HG02870 (cell line): ENCODE measurements at regions not wholly inside any gene's neighbourhood (a gene's known extent, or its start where the extent isn't known, plus 50 kb on each side); places are given as distances from the start of the nearest gene placed in this dataset.
"Not testable (repeated sequence)": the region's sequence is repeated elsewhere in the genome, so short reads cannot be mapped to it uniquely, and the experiment has no call there.

Source experiments
- ATAC-seq: cut with Tn5 transposase; IDR thresholded peaks from one replicate; pipeline ENCODE4 v1.9.1; 2021; ENCODE audit warnings: mild to moderate bottlenecking, moderate library complexity; ENCODE audit not compliant: unreplicated experiment

- ATAC-seq: no peak
Observed at GRCh38 chr3:154684440-154684839, 254.4 kb upstream of the GPR149 start.

DNA sequence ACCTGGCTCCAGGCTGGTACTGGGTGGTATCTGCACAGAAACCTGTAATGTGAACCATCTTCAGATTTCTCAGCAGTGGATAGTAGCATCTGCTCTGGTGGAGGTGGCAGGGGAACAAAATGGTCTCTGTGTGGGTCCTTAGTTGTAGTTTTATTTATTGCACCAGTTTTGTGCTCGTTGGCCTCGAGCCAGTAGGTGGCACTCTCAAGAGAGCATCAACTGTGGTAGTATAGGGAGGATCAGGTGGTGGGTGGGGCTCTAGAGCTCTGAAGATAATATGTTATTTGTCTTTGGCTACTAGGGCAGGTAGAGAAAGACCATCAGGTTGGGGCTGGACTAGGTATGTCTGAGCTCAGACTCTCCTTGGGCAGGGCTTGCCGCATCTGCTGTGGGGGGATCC lies 254.0 kb upstream of the GPR149 start:
- ATAC-seq: no peak

DNA sequence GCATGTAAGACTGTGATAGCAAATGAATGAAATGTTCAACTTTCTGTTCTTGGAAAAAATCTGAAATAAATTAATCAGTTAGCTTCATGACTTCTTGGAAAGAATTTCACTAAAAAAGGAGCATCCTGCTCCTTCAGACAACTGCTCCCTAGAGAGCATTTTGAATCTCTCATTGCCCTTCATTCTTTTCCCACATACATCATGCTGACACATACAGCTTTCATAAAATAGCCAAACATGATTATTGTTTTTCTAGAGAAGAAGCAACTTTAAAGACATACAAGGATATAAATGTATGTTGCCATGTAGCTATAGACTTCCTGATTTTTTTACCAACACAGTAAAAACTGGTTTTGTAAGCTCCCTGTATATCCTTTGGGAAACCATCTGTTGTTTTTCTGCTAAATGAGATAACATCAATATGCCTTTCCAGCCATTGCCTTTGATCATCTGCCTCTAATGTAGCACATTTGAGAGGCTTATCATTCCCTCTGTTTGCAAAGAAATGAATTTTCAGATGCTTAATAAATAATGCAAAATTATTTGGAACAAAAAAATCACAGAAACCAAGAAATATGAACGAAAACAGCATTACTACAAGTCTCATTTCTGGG lies 248.2 kb upstream of the GPR149 start:
- no peak for ATAC-seq

DNA sequence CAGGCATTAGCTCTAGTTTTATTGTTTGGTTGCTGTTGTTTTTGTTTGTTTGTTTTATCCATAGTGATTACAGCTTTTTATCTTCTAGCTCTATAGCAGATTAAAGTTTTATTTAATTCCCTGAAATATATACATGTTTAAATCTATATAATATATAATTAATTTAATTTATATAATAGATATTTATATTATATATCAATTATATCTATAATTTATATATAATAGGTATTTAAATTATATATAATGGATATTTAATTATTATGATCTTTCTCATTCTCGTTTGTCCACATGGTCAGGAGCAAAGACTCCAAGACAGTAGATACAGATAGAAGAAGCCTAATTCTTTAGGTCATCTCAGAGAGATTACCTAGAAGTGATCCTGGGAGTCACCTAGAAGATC lies 238.8 kb upstream of the GPR149 start:
- ATAC-seq: no peak

DNA sequence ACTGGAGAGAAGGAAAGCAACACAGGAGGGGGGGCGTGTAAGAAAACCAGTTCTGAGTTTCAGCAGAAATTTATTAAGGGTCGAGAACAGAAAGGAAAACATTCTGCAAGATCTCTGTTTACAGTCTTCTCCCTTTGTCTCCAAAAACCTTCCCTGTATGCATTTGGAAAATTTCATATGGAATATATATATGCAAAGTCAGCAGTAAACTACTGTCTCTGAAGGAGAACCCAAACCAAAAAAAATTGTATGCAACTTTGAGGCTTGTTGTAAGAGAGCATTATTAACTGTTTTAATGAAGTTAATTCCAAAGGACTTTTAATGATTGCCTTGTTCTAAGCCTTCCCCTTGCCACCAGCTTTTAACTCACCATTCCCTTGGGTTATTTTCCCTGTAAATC lies 238.2 kb upstream of the GPR149 start:
- ATAC-seq: no peak

DNA sequence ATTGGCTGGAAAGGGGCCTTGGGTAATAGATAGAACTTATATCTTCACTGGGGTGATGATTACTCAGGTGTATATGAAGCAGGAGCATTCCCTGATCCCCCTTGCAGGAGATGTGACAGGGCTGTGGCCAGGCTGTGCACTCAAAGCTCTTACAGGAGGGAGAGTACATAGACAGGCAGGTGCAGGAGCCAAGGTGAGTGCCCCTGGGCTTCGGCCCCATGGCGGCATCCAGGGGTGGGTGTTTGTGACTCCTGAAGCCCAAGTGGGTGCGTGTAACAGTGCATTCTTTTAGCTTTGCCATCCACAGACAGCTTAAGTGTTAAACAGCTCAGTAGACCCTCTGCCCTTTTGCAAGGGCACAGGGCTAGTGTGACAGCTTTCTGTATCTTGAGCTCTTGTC lies 236.6 kb upstream of the GPR149 start:
- no peak for ATAC-seq

DNA sequence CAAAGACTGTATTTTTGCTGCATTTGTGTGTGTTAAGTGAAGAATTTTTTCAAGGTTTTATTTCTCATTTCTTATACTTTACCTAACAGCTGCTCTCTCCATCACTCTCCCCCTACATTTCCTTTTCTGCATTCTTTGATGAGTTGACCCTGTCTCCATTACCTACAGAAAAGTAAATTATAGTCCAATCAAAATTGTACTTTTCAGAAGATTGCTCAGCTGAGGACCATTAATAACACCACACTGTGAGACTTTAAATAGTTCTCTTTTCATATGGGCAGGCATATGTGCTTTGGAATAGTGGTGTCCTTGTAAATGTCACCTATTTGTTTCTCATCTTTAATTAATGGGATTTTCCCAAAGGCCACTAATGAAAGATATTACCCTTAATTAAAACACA lies 234.7 kb upstream of the GPR149 start:
- ATAC-seq: no peak

GRCh38 chr3:154662851-154663250 lies 232.9 kb upstream of the GPR149 start:
- ATAC-seq: no peak

DNA sequence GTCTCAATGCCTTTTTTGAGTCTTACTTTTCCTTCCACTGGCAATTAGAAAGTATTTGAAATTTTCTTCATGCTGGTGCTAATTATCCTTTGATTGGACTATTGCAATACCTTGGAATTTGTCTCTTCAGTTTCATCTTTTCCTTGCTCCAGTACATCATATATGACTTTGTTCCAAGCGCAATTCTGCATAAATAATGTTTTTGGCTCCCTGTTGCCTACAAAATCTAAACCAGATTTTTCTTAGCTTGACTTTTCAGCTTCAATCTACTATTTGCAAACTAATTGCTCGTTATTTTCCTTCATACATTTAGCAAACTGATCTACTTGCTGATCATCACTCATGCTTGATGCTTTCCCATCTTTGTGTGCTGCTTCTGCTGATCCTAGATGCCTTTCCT lies 230.8 kb upstream of the GPR149 start:
- no peak for ATAC-seq

DNA sequence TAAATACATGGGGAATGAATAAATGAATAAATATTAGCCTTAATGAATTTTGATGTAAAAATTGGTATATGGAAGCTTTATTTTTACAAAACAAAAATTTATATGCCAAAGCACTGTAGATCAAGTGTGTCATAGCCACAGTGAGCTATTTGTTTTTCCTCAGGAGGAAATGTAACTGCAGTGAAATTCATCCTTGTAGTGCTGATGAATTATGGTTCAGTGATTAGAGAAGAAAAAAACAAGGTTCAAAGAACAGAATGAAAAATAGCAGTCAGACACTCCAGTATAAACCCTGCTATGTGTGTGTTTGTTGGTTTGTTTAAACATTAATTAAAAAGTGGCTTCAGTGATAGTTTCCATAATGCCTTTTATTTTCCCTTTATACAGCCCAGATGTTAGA lies 228.0 kb upstream of the GPR149 start:
- ATAC-seq: no peak

GRCh38 chr3:154657218-154657617 lies 227.2 kb upstream of the GPR149 start:
- no peak for ATAC-seq

DNA sequence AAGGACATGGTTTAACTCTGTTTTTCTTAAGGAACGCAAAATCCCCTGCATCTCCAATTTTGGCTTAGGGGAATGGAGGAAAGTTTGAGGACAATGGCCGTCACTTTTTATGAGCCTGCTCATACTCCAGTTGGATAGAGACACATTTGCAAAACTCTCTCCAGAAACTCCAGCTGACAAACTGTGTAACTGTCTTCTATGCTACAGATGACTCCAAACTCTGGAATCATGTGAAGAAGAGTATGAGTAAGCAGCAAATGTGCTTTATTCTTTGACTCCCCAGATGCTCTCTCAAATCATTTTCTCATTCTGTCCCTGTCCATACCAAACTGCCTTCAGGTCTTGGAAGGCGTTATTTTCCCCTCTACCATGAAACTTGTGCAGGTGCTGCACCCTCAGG lies 226.5 kb upstream of the GPR149 start:
- no peak for ATAC-seq

- no peak for ATAC-seq
Observed at GRCh38 chr3:154642145-154642544, 212.2 kb upstream of the GPR149 start.

- ATAC-seq: no peak
Observed at GRCh38 chr3:154625756-154626155, 195.8 kb upstream of the GPR149 start.

DNA sequence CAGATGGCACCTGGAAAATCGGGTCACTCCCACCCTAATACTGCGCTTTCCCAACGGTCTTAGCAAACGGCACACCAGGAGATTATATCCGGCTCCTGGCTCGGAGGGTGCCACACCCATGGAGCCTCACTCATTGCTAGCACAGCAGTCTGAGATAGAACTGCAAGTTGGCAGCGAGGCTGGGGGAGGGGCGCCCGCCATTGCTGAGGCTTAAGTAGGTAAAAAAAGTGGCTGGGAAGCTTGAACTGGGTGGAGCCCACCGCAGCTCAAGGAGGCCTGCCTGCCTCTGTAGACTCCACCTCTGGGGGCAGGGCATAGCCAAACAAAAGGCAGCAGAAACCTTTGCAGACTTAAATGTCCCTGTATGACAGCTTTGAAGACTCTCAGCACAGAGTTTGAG lies 189.6 kb upstream of the GPR149 start:
- ATAC-seq: not testable (repeated sequence)

DNA sequence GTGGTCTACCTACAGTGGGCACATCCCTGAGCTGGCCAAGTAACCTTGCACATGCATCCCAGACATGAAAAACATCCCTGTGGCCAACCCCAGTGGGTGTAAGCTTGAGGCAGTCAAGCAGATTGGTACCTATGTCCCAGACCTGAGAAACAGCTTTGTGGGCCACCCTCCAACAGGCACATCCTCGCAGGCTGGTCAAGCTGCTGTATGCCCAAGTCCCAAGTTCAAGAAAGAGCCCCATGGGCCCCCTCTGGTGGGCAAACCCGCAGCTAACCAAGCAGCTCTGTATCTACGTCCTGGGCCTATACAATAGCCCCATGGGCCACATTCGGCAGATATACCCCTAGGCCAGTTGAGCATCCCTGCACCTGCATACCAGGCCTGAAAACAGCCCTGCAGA lies 186.3 kb upstream of the GPR149 start:
- ATAC-seq: no peak

- no peak for ATAC-seq
Observed at GRCh38 chr3:154615471-154615870, 185.5 kb upstream of the GPR149 start.

DNA sequence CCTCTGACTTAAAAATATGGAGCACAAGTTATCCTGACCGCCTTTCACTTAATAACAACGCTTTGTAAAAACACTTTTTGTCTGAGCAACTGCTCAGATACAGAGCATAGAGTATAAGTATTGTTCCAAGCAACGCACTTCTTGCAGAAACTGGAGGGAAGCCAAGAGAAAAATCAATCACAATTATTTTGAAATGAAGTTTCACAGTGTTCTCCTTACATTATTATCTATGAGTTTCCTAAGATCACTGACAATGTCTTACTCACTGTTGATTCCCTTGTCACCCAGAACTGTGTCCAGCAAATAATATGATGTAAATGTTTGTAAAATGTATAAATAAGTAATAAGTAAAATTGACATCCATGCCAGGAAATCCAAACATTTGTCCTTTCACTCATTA lies 184.6 kb upstream of the GPR149 start:
- ATAC-seq: no peak

DNA sequence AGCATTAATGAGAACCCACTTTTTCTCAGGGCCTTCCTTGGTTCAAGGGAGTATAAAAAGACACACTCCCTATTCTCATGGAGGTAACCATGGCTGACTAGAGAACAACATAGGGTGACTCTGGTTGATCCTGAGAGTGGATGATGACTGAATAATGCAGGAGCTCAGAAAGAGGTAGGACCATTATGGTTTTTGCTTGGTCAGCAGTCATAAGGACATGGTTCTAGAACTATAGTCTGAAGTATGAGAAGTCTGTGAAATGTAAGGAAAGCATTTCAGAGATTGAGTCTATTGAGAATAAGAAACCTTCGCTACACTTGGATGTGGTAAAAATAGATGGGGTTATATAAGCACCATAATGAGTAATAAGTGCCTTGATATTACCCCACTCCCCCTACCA lies 184.1 kb upstream of the GPR149 start:
- ATAC-seq: no peak

- no peak for ATAC-seq
Observed at GRCh38 chr3:154602241-154602640, 172.3 kb upstream of the GPR149 start.

- no peak for ATAC-seq
Observed at GRCh38 chr3:154598166-154598565, 168.2 kb upstream of the GPR149 start.

DNA sequence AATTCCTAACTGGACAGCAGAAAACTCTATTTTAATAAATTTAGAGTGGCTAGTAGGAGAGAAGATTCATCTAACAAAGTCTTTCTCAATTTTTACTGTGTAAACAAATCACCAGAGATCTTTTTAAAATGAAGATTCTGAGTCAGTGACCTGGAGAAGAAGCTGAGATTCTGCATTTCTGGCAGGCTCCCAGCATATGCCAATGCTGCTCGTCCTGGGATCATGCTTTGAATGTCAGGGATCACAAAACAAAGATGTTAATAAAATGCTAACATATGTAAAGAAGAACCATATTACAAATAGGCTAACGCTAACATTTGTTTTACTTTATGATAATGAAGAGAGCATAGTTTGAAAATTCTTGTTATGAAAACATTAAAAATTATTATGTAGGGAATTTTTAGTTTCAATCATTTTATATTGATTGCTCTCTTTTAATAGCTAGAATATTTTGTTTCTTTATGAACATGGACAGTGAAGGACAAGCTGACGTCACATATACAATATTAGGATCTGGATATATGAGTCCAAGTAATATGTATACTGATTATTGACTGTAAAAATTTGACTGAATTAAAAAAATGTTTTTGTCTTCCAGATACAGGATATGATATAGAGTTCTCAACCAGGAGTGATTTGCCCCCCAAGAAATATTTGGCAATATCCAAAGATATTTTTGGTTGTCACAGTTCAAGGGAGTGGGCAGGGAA lies 160.8 kb upstream of the GPR149 start:
- no peak for ATAC-seq

- no peak for ATAC-seq
Observed at GRCh38 chr3:154588831-154589230, 158.8 kb upstream of the GPR149 start.
